ENCODE measurements at regions not wholly inside any gene's neighbourhood (a gene's known extent, or its start where the extent isn't known, plus 50 kb on each side); places are given as distances from the start of the nearest gene placed in this dataset.
A peak's percentile ranks its signal among the peaks of the same experiment; 100 is the strongest.

- DNase-seq = no peak
- ChIA-PET CTCF (no interaction called here), POLR2A (ENCODE audit: unreplicated experiment) (no interaction called here)
- H2AFZ ChIP-seq = no peak overlapping the region
- H3K27ac ChIP-seq = no peak overlapping the region
- no peaks in the 10 kb centered on the region for H3K36me3 ChIP-seq (ENCODE audit: low read depth)
- no peak for TF ChIP-seq EZH2 (IDR thresholded peaks at IDR 0.05; ENCODE audit: low read depth)
- TF ChIP-seq CTCF (conservative IDR thresholded peaks at IDR 0.05) = no peak
- no peaks in the 10 kb centered on the region for H3F3A ChIP-seq (ENCODE audit: insufficient read depth, low read depth)
- H3K9me3 ChIP-seq (ENCODE audit: insufficient read depth, low read depth) = no peaks in the 10 kb centered on the region; the same call in 1 of the 2 replicates
- no peaks in the 10 kb centered on the region for H3K27me3 ChIP-seq (ENCODE audit: insufficient read depth, low read depth)
- H3K9me2 ChIP-seq (ENCODE audit: insufficient read depth) = no peaks in the 10 kb centered on the region; the same call in 1 of the 2 replicates
- no peaks in the 10 kb centered on the region for H4K20me1 ChIP-seq (ENCODE audit: insufficient read depth)
- intact Hi-C loops (cut with micrococcal nuclease; ENCODE audit: unreplicated experiment) = no loop called here
- H3K4me1 ChIP-seq (replicated peaks; ENCODE audit: insufficient read depth) = peaks cover 12% of the 10 kb centered on the region
- H3K4me3 ChIP-seq = no peak overlapping the region
- no peak overlapping the region for H3K4me2 ChIP-seq
- no TSS peak for BruUV-seq (replicated peaks)
- no peaks in the 10 kb centered on the region for H3K79me2 ChIP-seq (ENCODE audit: low read depth)
These were observed 78.0 kb upstream of the RERGL start for GRCh38 chr12:18168016-18168415.

GRCh38 chr12:18165889-18166288 is 75.9 kb upstream of the RERGL start:
- H3K4me1 ChIP-seq (replicated peaks; ENCODE audit: insufficient read depth) = peaks cover 12% of the 10 kb centered on the region
- DNase-seq = no peak
- H3K79me2 ChIP-seq (ENCODE audit: low read depth) = no peaks in the 10 kb centered on the region
- no TSS peak for BruUV-seq (replicated peaks)
- peak overlapping the region; percentile 58 for H3K4me2 ChIP-seq
- H3K9me2 ChIP-seq (ENCODE audit: insufficient read depth) = no peaks in the 10 kb centered on the region; the same call in 1 of the 2 replicates
- CTCF ChIA-PET = interaction anchor here (0.6 kb wide), 1 partner anchor 96 kb away, joined by 3 read pairs; no protein-coding TSS in a partner anchor
- no peaks in the 10 kb centered on the region for H3K27me3 ChIP-seq (ENCODE audit: insufficient read depth, low read depth)
- H3K27ac ChIP-seq = no peak overlapping the region
- H3K9me3 ChIP-seq (ENCODE audit: insufficient read depth, low read depth) = no peaks in the 10 kb centered on the region
- POLR2A ChIA-PET (ENCODE audit: unreplicated experiment) = no interaction called here
- H3K4me3 ChIP-seq = peak overlapping the region; percentile 41; the same call in 1 of the 2 replicates
- no peaks in the 10 kb centered on the region for H4K20me1 ChIP-seq (ENCODE audit: insufficient read depth)
- H3F3A ChIP-seq (ENCODE audit: insufficient read depth, low read depth) = no peaks in the 10 kb centered on the region
- no peaks in the 10 kb centered on the region for H3K36me3 ChIP-seq (ENCODE audit: low read depth)
- TF ChIP-seq CTCF (conservative IDR thresholded peaks at IDR 0.05) = no peak
- no peak for TF ChIP-seq EZH2 (IDR thresholded peaks at IDR 0.05; ENCODE audit: low read depth)
- intact Hi-C loops (cut with micrococcal nuclease; ENCODE audit: unreplicated experiment) = no loop called here
- H2AFZ ChIP-seq = peak overlapping the region; percentile 57; the same call in 1 of the 2 replicates

GRCh38 chr12:18165422-18165871 is 75.5 kb upstream of the RERGL start:
- no TSS peak for BruUV-seq (replicated peaks)
- Histone ChIP-seq H3K9me3 (ENCODE audit: insufficient read depth, low read depth) (no peaks in the 10 kb centered on the region), H4K20me1 (ENCODE audit: insufficient read depth) (no peaks in the 10 kb centered on the region), H3K27me3 (ENCODE audit: insufficient read depth, low read depth) (no peaks in the 10 kb centered on the region), H3K4me1 (replicated peaks; ENCODE audit: insufficient read depth) (peaks cover 12% of the 10 kb centered on the region), H3K4me2 (peak overlapping the region; percentile 58), H3F3A (ENCODE audit: insufficient read depth, low read depth) (no peaks in the 10 kb centered on the region), H3K27ac (no peak overlapping the region), H3K9me2 (ENCODE audit: insufficient read depth) (no peaks in the 10 kb centered on the region; the same call in 1 of the 2 replicates), H3K4me3 (peak overlapping the region; percentile 41; the same call in 1 of the 2 replicates), H3K79me2 (ENCODE audit: low read depth) (no peaks in the 10 kb centered on the region), H2AFZ (peak overlapping the region; percentile 57; the same call in 1 of the 2 replicates), H3K36me3 (ENCODE audit: low read depth) (no peaks in the 10 kb centered on the region)
- TF ChIP-seq CTCF (conservative IDR thresholded peaks at IDR 0.05) (no peak), EZH2 (IDR thresholded peaks at IDR 0.05; ENCODE audit: low read depth) (no peak)
- intact Hi-C loops (cut with micrococcal nuclease; ENCODE audit: unreplicated experiment) = no loop called here
- CTCF ChIA-PET = interaction anchor here (0.6 kb wide), 2 partner anchors 97 to 1025 kb away, joined by 3 read pairs; no protein-coding TSS in a partner anchor
- no peak for DNase-seq
- POLR2A ChIA-PET (ENCODE audit: unreplicated experiment) = no interaction called here

Data from PC-9 (cell line).